T-helper 1 cell treated with Interleukin-12 subunit alpha and Interleukin-12 subunit beta and Interleukin-4 antibody, amounts not matched to agents 30 ng/mL and 1 ng/mL, for 36 hours (primary cell): ENCODE measurements at regions not wholly inside any gene's neighbourhood (a gene's known extent, or its start where the extent isn't known, plus 50 kb on each side); places are given as distances from the start of the nearest gene placed in this dataset.
"Not testable (repeated sequence)": the region's sequence is repeated elsewhere in the genome, so short reads cannot be mapped to it uniquely, and the experiment has no call there.

Source experiments
- intact Hi-C: fragments of 100-400 bp; cut with micrococcal nuclease; formaldehyde crosslinking; loops from one replicate; pipeline ENCODE4 v1.15.1; 2024

GRCh38 chr2:65620026-65620425, 187.6 kb upstream of the SPRED2 start:
- intact Hi-C loops = no loop called here

DNA sequence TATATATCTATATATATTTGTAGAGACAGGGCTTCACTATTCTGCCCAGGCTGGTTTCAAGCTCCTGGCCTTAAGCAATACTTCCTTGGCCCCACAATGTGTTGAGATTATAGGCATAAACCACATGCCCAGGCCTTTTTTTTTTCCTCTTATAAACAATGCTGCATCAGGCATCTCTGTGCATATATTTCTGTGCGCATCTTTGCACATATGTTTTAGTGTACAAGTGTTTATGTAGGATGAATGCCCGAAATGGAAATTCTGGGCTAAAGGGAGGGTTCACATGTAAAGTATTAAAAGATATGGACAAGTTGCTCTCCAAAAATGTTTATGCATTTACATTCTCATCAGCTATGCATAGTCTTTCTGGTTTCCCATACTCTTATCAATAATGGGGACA, 183.2 kb upstream of the SPRED2 start:
- intact Hi-C loops = no loop called here

GRCh38 chr2:65613968-65614555, 181.7 kb upstream of the SPRED2 start:
- intact Hi-C loops = no loop called here

DNA sequence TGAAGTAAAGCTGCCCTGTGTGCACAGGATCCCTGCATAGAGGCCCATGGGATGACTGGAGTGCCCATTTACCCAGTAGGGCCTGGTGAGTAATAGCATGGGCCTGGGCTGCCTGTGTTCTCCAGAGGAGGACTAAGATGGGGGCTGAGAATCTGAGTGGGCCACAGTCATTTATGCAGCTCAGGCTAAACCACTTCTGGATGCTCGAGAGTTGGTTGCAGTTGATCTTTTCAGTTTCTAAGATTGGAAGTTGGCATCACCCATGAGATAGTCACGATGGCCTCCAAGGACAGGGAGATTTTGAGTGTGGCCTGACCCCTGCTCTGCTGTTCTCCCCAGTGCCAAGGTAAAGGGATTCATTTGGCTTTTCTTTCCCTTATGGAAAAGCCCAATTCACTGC, 179.1 kb upstream of the SPRED2 start:
- intact Hi-C loops = no loop called here

- intact Hi-C loops = no loop called here
Observed at GRCh38 chr2:65608916-65609315, 176.5 kb upstream of the SPRED2 start.

- intact Hi-C loops = no loop called here
Observed at GRCh38 chr2:65608466-65608865, 176.1 kb upstream of the SPRED2 start.

DNA sequence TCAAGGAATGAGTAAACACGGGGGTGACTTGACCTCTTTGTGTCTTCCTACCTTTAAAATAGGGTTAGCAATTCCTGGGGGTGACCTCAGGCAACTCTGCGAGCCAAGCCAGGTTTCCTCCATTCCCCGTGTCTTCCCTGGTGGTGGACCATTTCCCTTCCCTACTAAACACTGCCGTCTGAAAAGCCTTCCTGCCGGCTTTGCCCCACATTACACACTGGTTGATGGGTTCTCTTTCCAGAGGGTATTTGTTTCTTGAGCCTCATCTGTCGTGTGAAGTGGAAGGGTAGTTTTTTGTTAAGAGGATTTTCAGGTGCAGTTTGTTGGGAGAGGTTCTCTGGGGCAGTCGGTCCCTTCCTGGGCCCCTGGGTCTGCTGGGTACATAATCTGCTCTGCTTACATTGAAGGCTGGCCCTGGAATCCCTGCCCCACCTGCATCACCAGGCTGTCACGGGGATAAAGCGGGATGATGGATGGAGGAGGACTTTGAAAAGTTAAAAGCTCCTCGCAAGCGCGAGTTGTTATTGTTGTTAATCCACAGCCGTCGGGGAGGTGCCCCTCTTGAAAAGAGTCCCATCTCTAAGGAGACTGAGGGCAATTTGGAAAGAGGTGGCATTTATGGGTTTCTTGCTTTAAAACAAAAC, 175.4 kb upstream of the SPRED2 start:
- intact Hi-C loops = no loop called here

GRCh38 chr2:65605743-65606058, 173.3 kb upstream of the SPRED2 start:
- intact Hi-C loops = no loop called here

DNA sequence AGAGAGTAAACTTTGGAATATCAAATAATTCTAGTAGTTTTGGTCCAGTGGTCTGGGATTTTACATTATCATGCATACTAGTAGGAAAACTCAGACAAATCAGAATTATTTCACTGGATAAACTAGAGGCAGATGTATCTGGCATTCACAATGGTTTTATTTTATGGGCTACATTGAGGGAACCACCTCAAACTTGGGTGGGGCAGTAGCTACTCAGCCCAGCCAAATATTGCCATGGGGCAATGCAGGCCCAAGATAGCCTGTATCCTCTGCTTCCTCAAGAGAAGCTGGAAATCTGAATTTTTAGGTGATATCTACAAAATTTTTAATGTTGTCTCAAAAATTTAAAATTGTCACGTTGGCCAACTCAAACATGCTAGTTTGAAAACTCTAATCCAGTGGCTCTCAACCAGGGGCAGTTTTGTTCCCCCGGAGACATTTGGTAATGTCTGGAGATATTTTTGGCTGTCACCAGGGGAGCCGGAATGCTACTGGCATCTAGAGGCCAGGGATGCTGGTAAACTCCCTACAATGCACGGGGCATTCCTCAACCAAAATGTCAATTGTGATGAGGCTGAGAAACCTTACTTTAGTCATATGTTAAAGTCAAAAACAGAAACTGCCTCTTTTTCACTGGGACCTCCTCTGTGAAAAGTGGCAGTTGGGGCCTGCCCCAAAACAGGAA, 172.8 kb upstream of the SPRED2 start:
- intact Hi-C loops = no loop called here

GRCh38 chr2:65604246-65604645, 171.8 kb upstream of the SPRED2 start:
- intact Hi-C loops = no loop called here

DNA sequence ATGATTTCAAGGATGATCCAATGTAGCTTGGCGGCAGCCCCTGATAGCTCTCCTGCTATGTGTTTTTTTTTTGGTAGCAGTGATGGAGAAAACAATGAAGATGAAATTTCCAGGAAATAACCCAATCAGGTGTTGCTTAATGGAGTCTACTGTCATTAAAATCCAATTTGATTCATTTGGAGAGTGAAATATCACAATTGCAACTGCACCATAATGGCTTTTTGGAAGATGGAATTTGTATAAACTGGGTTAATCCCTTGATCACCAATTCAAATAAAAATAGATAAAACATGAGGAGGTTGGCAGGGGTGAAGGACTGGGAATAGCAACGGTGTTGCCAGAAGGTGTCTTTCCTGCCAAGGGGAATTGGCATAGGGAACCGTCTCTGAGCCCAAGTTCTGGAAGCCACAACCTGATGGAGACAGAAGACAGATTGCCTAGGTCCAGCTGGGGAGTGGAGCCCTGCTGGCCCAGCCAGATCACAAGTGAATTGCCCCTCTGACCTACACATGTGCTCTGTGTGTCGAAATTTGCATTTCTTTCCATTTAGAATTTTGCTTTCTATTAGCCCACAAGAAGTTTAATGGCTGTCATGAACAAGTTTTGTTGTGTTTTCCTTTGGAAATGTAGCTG, 170.3 kb upstream of the SPRED2 start:
- intact Hi-C loops = no loop called here

DNA sequence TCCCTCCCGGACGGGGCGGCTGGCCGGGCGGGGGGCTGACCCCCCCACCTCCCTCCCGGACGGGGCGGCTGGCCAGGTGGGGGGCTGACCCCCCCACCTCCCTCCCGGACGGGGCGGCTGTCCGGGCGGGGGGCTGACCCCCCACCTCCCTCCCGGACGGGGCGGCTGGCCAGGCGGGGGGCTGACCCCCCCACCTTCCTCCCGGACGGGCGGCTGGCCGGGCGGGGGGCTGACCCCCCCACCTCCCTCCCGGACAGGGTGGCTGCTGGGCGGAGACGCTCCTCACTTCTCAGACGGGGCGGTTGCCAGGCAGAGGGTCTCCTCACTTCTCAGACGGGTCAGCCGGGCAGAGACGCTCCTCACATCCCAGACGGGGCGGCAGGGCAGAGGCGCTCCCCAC, 168.5 kb upstream of the SPRED2 start:
- intact Hi-C loops = not testable (repeated sequence)

DNA sequence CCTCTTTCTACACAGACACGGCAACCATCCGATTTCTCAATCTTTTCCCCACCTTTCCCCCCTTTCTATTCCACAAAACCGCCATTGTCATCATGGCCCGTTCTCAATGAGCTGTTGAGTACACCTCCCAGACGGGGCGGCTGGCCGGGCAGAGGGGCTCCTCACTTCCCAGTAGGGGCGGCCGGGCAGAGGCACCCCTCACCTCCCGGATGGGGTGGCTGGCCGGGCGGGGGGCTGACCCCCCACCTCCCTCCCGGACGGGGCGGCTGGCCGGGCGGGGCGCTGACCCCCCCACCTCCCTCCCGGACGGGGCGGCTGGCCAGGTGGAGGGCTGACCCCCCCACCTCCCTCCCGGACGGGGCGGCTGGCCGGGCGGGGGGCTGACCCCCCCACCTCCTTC, 168.0 kb upstream of the SPRED2 start:
- intact Hi-C loops = not testable (repeated sequence)

DNA sequence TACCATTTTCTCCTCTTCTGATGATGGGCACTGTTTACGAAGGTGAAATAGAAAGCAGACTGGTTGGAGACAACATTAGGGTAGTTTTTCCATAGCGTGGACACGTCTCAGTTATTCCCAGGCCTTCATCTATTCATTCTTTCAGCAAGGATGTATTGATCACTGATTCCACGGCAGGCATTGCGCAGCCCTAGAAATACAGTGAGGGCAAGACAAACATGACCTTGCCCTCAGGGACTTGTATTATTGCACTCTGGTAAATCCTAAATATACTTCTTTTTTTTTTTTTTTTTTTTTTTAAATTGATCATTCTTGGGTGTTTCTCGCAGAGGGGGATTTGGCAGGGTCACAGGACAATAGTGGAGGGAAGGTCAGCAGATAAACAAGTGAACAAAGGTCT, 167.3 kb upstream of the SPRED2 start:
- intact Hi-C loops = no loop called here

DNA sequence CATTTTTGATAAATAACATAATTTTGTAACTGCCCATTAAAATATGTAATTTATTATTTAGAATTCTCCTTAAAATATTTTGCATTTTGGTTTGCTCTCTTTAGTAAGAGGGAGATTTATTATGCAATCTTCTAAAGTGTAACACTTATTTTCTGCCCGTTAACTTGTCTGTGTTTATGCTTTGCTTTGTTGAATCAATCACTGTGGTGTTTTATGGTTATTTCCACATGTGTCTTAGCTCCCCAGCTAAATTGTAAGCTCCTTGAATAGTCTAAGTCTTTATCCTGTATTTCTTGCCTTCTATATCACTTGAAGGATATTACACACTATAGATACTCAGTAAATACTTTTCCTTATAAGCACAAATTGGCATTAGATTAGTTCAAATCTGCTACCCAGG, 166.6 kb upstream of the SPRED2 start:
- intact Hi-C loops = no loop called here

- intact Hi-C loops = no loop called here
Observed at GRCh38 chr2:65598264-65598663, 165.9 kb upstream of the SPRED2 start.

DNA sequence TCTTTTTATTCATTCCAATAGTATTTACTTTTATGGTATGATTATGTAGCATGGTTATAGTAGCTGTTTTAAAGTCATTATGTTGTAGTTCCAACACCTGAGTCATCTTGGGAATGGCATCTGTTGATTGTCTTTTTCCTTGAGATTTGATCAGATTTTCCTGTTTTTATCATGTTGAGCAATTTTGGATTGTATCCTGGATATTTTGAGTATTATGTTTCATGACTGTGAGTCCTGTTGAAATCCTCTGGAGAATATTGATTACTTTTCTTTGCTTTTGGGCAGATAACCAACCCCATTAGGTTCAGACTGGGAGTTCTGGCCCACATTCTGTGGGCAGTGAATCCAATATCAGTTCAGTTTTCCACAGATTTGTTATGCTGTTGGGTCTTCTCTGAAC, 163.2 kb upstream of the SPRED2 start:
- intact Hi-C loops = no loop called here

DNA sequence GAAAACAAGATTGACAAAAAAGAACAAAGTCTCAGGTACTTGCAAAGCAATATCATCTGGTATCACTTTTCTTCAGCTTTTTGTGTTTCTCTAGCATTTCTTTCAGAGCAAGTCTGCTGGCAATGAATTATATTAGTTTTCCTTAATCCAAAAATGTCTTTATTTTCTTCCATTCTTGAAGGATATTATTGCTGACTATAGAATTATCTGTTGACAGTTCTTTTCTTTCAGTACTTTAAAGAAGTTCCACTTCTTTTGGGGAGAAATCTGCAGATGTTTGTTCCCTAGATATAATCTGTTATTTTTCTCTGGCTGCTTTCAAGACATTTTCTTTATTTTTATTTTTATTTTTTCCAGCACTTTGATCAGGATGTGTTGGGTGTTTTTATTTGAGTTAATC, 161.8 kb upstream of the SPRED2 start:
- intact Hi-C loops = no loop called here

- intact Hi-C loops = no loop called here
Observed at GRCh38 chr2:65589667-65590066, 157.3 kb upstream of the SPRED2 start.

DNA sequence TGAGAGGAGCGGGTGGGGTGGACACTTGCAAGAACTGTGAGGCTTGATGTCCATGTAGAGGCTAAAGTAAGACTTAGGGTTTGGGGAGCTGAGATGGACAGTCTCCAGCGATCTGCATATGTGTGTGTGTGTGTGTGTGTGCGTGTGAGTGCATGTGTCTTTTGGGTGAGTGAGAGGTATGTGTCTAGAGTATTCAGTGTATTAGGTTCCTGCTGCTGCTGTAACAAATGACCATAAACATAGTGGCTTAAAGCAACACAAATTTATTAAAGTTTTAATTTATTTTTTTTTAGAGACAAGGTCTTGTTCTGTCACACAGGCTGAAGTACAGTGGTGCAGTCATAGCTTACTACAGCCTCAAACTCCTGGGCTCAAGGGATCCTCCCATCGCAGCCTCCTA, 155.4 kb upstream of the SPRED2 start:
- intact Hi-C loops = no loop called here

DNA sequence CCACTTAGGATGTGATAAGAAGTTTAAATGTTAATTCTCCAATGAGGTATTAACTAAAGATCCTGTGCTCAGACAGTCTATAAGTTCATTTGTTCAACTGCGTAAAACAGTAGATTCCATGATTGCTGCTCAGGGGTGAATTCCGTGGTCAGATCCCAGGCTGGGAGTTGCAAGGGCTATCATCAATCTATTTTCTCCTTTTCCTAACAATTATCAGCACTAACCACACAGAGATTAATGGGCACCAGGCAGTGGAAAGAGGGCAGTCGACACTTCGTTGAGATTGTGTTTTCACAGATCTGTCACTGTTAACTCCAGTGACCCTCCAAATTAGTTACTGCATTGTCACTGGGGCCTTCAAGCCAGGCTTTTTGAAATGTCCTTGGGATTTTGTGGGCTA, 154.1 kb upstream of the SPRED2 start:
- intact Hi-C loops = no loop called here

DNA sequence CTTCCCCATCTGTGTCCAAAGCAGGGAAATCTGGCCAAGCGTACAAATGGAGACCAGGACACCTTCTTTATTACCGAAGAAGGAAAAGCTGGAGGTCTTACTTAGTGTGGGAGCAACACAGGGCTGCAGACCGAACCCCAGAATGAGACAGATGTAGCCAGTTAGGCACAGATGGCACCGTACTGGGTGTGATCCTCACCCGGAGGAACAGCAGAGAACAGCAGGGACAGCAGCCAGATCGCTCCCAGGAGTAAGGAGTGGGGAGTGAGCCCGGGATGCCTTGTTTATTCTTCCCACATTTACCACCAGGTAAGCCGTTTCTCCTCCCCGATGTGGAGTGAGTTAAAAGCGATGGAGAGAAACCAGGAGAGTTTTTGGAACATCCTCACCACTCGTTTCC, 150.7 kb upstream of the SPRED2 start:
- intact Hi-C loops = no loop called here

- intact Hi-C loops = no loop called here
Observed at GRCh38 chr2:65582364-65582763, 150.0 kb upstream of the SPRED2 start.
